Stomach (tissue), 4 donors: ENCODE measurements at regions not wholly inside any gene's neighbourhood (a gene's known extent, or its start where the extent isn't known, plus 50 kb on each side); places are given as distances from the start of the nearest gene placed in this dataset.

Source experiments
- EP300 ChIP-seq: sonication (generic); formaldehyde crosslinking; IDR thresholded peaks from one replicate; pipeline ENCODE4 v1.6.1; 2017; ENCODE audit warnings: antibody characterized with exemption
- POLR2A ChIP-seq, 4 donors: fragments of 450-650 bp; IDR thresholded peaks; one replicate each; pipeline ENCODE4 v1.6.1; 2016; ENCODE audit warnings: antibody characterized with exemption in 4 of 4, control low read depth in 2 of 4, mild to moderate bottlenecking in 1 of 4, moderate library complexity in 1 of 4
- POLR2AphosphoS5 ChIP-seq, 3 donors: sonication (generic); formaldehyde crosslinking; IDR thresholded peaks; one replicate each; pipeline ENCODE4 v1.6.1; 2016; ENCODE audit warnings: antibody characterized with exemption in 3 of 3
- TF ChIP-seq, protein P1 (sequence below), 7 experiments: fragments of 450-650 bp in 4 of 7; fragments of 200-600 bp in 3 of 7; sonication (generic) in 3 of 7; IDR thresholded peaks; one replicate each; pipeline ENCODE4 v1.5.1; 2016 to 2019; ENCODE audit warnings: antibody characterized with exemption in 7 of 7, control low read depth in 2 of 7, mild to moderate bottlenecking in 1 of 7

DNA sequence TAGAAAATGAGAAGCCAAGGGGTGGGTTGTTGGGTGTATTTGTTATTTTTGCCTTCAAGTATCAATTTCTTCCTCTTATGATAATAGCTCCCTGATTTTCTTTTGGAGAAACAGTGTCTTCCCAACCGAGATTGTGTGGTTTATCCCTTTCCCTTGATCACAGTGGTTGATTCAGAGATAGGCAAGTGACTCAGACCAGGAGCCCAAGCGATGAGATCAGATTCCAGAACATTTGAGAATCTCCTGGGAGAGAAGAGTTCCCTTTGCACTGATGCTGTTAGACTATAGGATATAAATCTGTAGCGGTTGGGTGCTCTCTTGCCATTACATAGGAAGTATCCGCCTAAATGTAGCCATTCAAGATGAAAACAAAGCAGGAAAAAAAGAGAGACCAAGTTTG is 90.1 kb upstream of the WDR26 start:
- TF ChIP-seq, protein P1, sequence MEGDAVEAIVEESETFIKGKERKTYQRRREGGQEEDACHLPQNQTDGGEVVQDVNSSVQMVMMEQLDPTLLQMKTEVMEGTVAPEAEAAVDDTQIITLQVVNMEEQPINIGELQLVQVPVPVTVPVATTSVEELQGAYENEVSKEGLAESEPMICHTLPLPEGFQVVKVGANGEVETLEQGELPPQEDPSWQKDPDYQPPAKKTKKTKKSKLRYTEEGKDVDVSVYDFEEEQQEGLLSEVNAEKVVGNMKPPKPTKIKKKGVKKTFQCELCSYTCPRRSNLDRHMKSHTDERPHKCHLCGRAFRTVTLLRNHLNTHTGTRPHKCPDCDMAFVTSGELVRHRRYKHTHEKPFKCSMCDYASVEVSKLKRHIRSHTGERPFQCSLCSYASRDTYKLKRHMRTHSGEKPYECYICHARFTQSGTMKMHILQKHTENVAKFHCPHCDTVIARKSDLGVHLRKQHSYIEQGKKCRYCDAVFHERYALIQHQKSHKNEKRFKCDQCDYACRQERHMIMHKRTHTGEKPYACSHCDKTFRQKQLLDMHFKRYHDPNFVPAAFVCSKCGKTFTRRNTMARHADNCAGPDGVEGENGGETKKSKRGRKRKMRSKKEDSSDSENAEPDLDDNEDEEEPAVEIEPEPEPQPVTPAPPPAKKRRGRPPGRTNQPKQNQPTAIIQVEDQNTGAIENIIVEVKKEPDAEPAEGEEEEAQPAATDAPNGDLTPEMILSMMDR (IDR thresholded peaks at IDR 0.05) = no peak
- TF ChIP-seq POLR2A (IDR thresholded peaks at IDR 0.05) (no peak), POLR2AphosphoS5 (IDR thresholded peaks at IDR 0.05) (no peak), EP300 (no peak)
